HepG2 (cell line): ENCODE measurements at regions not wholly inside any gene's neighbourhood (a gene's known extent, or its start where the extent isn't known, plus 50 kb on each side); places are given as distances from the start of the nearest gene placed in this dataset.
A peak's percentile ranks its signal among the peaks of the same experiment; 100 is the strongest.

Experiments used
- ATAC-seq: fragments of 200-7000 bp; cut with Tn5 transposase; 3 replicates; pipeline ENCODE4 v1.9.1; 2020; ENCODE audit warnings: mild to moderate bottlenecking, moderate library complexity
- BruUV-seq: library from RNA; stranded (reverse); fragments of 400-500 nt; replicated peaks from 2 replicates; lab custom pipeline; 2021; lab: Mats Ljungman, UMichigan
- CTCF ChIA-PET: fragments of 300-600 bp; formaldehyde crosslinking; extraction: SDS; loops from one replicate; lab custom pipeline; 2021; ENCODE audit warnings: low total read pairs, inconsistent platforms, low intra/inter-chr PET ratio; lab: Yijun Ruan, JAX
- POLR2A ChIA-PET: fragments of 350-600 bp; sonication (Branson Sonifier 250); formaldehyde crosslinking; loops from one replicate; lab custom pipeline; 2020; ENCODE audit warnings: antibody characterized with exemption, inconsistent platforms; lab: Yijun Ruan, JAX
- DNase-seq: peaks from one replicate; pipeline ENCODE4 v3.0.0-alpha.2; 2015; ENCODE audit warnings: low spot score
- FAIRE-seq: peaks from 3 replicates; lab custom pipeline; 2011; peaks lifted over from hg19 to GRCh38; lab: Jason Lieb, UNC
- H2AFZ ChIP-seq: one replicate; pipeline ENCODE4 v1.6.1; 2011; ENCODE audit warnings: low read length, inconsistent platforms
- H3K27ac ChIP-seq: fragments of 300-600 bp; 3 replicates; pipeline ENCODE4 v1.8.0; 2011; ENCODE audit warnings: mixed run types, mild to moderate bottlenecking, mixed read lengths, low read length, inconsistent platforms; ENCODE audit not compliant: insufficient read depth; ENCODE audit errors: extremely low read length
- H3K27me3 ChIP-seq, 2 experiments: fragments of 200-600 bp in 1 of 2; 2 replicates in 1 of 2; 3 replicates in 1 of 2; pipeline versions ENCODE4 v1.6.0 to v1.8.0; 2011; ENCODE audit warnings: low read length in 2 of 2, mild to moderate bottlenecking in 2 of 2, moderate library complexity in 2 of 2, inconsistent platforms in 1 of 2; ENCODE audit not compliant: insufficient read depth in 2 of 2, control insufficient read depth in 1 of 2
- H3K36me3 ChIP-seq, 2 experiments: fragments of 200-600 bp in 1 of 2; replicated peaks in 1 of 2; 2 replicates in 1 of 2; 3 replicates in 1 of 2; pipeline versions ENCODE4 v1.5.1 to v1.8.0; 2011; ENCODE audit warnings: low read length in 2 of 2, inconsistent platforms in 1 of 2; ENCODE audit not compliant: insufficient read depth in 2 of 2, control insufficient read depth in 1 of 2
- H3K4me1 ChIP-seq: 2 replicates; pipeline ENCODE4 v1.5.1; 2012; ENCODE audit warnings: low read length, inconsistent platforms; ENCODE audit not compliant: insufficient read depth
- H3K4me2 ChIP-seq: 2 replicates; pipeline ENCODE4 v1.6.0; 2011; ENCODE audit warnings: low read depth, low read length, inconsistent platforms
- H3K4me3 ChIP-seq, 3 experiments: fragments of 200-600 bp in 1 of 3; sonication (generic), shearing (Covaris generic) in 1 of 3; replicated peaks in 1 of 3; 2 replicates each; pipeline ENCODE4 v1.5.1; 2011 to 2016; ENCODE audit warnings: low read length in 3 of 3, inconsistent platforms in 2 of 3, low read depth in 2 of 3, mild to moderate bottlenecking in 2 of 3, control low read depth in 1 of 3, mixed read lengths in 1 of 3; ENCODE audit not compliant: insufficient read depth in 1 of 3
- H3K79me2 ChIP-seq: one replicate; pipeline ENCODE4 v1.6.1; 2011; ENCODE audit warnings: low read length, inconsistent platforms; ENCODE audit not compliant: insufficient read depth
- H3K9ac ChIP-seq: 2 replicates; pipeline ENCODE4 v1.6.0; 2011; ENCODE audit warnings: mild to moderate bottlenecking, low read depth, low read length, inconsistent platforms; ENCODE audit not compliant: insufficient read depth
- H3K9me3 ChIP-seq: 2 replicates; pipeline ENCODE4 v1.5.1; 2012; ENCODE audit warnings: mild to moderate bottlenecking, low read length
- H4K20me1 ChIP-seq: 2 replicates; pipeline ENCODE4 v1.6.0; 2011; ENCODE audit warnings: inconsistent platforms, mild to moderate bottlenecking, low read length, moderate library complexity; ENCODE audit not compliant: insufficient read depth
- GATAD2A ChIP-seq: IDR thresholded peaks from 2 replicates; pipeline ENCODE4 v1.6.1; 2016
- MAFF ChIP-seq: IDR thresholded peaks from 2 replicates; pipeline ENCODE4 v1.6.1; 2011; ENCODE audit warnings: low read depth, low read length, improper control_type of control experiment
- MIER2 ChIP-seq: IDR thresholded peaks from 2 replicates; pipeline ENCODE4 v1.6.1; 2016; ENCODE audit warnings: missing biosample characterization, missing genetic modification reagents
- PRDM4 ChIP-seq: sonication (generic); formaldehyde crosslinking; IDR thresholded peaks from 2 replicates; pipeline ENCODE4 v1.9.0; 2021; ENCODE audit warnings: missing genetic modification reagents, borderline replicate concordance
- SYNCRIP ChIP-seq: fragments of 200-400 bp; formaldehyde crosslinking; IDR thresholded peaks from 2 replicates; pipeline ENCODE4 v1.6.1; 2018; ENCODE audit warnings: mild to moderate bottlenecking, low read depth, low read length; ENCODE audit not compliant: insufficient read depth
- TOE1 ChIP-seq: sonication (generic); formaldehyde crosslinking; IDR thresholded peaks from 2 replicates; pipeline ENCODE4 v1.4.0; 2020; ENCODE audit warnings: mild to moderate bottlenecking, missing genetic modification reagents
- U2AF2 ChIP-seq: fragments of 200-400 bp; formaldehyde crosslinking; IDR thresholded peaks from 2 replicates; pipeline ENCODE4 v1.6.1; 2017; ENCODE audit warnings: low read depth, mild to moderate bottlenecking, low read length
- ZBTB14 ChIP-seq: sonication (generic); formaldehyde crosslinking; IDR thresholded peaks from 2 replicates; pipeline ENCODE4 v1.4.0; 2020; ENCODE audit warnings: missing genetic modification reagents
- ZFP36 ChIP-seq: fragments of 150-350 bp; IDR thresholded peaks from 2 replicates; pipeline ENCODE4 v1.6.1; 2018; ENCODE audit warnings: borderline replicate concordance, low read length, low read depth; ENCODE audit not compliant: partially characterized antibody
- ZNF766 ChIP-seq: sonication (generic); formaldehyde crosslinking; IDR thresholded peaks from 2 replicates; pipeline ENCODE4 v1.5.0; 2020; ENCODE audit warnings: missing genetic modification reagents, borderline replicate concordance
- ZNF773 ChIP-seq: sonication (generic); formaldehyde crosslinking; IDR thresholded peaks from 2 replicates; pipeline ENCODE4 v1.4.0; 2020; ENCODE audit warnings: missing genetic modification reagents, borderline replicate concordance
- ZSCAN21 ChIP-seq: sonication (generic); formaldehyde crosslinking; IDR thresholded peaks from 2 replicates; pipeline ENCODE4 v1.8.0; 2022; ENCODE audit warnings: mild to moderate bottlenecking, missing genetic modification reagents, moderate library complexity, borderline replicate concordance
- WGBS: methylation state at CpG from one replicate; pipeline ENCODE4 v1.1.6; 2017; ENCODE audit warnings: low lambda C conversion rate; 5-methylcytosine and 5-hydroxymethylcytosine counted together
- in situ Hi-C: cut with HindIII; loops from 2 replicates; pipeline ENCODE4 v1.10.0; 2017; ENCODE audit warnings: low pct_unique_long_range_greater_than_20kb; ENCODE audit not compliant: extremely low pct_ligation_motif_present
- intact Hi-C: fragments of 100-400 bp; cut with micrococcal nuclease; formaldehyde crosslinking; loops from one replicate; pipeline ENCODE4 v1.10.0; 2022; ENCODE audit not compliant: unreplicated experiment

- 0 out of 2 replicates have a peak, but pooled peaks have one; percentile 53 for TF ChIP-seq ZNF766 (CRISPR knock-in tag)
- no peak for TF ChIP-seq TOE1 (CRISPR knock-in tag)
- TF ChIP-seq U2AF2, result no peak
- no peak for TF ChIP-seq MAFF
- TF ChIP-seq ZFP36, result no peak
- no peak for TF ChIP-seq ZBTB14
- 0 out of 2 replicates have a peak, but pooled peaks have one; percentile 9 for TF ChIP-seq GATAD2A (CRISPR knock-in tag)
- TF ChIP-seq PRDM4 (CRISPR knock-in tag), result no peak
- no peak for TF ChIP-seq MIER2 (CRISPR knock-in tag)
- TF ChIP-seq SYNCRIP, result no peak
- no peak for TF ChIP-seq ZSCAN21 (CRISPR knock-in tag)
- no peak for TF ChIP-seq ZNF773 (CRISPR knock-in tag)
- TF ChIP-seq, all 625 proteins: peak for 2
- peak overlapping the region; percentile 61 for H3K27ac ChIP-seq
- no peak overlapping the region for H3K4me3 ChIP-seq
- no peaks in the 10 kb centered on the region for H3K27me3 ChIP-seq
- peaks cover 5% of the 10 kb centered on the region; the same call in 1 of the 2 replicates for H4K20me1 ChIP-seq
- ChIA-PET CTCF (no interaction called here), POLR2A (no interaction called here)
- H3K79me2 ChIP-seq, result peaks cover 82% of the 10 kb centered on the region
- DNase-seq (no peak), FAIRE-seq (no peak), ATAC-seq (0 out of 3 replicates have a peak, but pooled peaks have one; percentile 18)
- intact Hi-C loops (no loop called here), in situ Hi-C loops (no loop called here)
- no peaks in the 10 kb centered on the region for H3K9me3 ChIP-seq
- H3K4me1 ChIP-seq, result peaks cover 83% of the 10 kb centered on the region
- 0 out of 2 replicates have a peak overlapping the region, but pooled peaks have one; percentile 19 for H3K4me2 ChIP-seq
- no peak overlapping the region for H3K9ac ChIP-seq
- no peak overlapping the region for H2AFZ ChIP-seq
- BruUV-seq, result no TSS peak
- peaks cover 0 to 3% of the 10 kb centered on the region in 2 experiments; a peak in 1 of 5 replicates for H3K36me3 ChIP-seq
- 85% methylated on average over 7 of the region's 7 CpGs for WGBS
Observed at GRCh38 chr7:131090886-131091692, 236.6 kb upstream of the MKLN1 start.
